AG09319 (cell line): ENCODE measurements at regions not wholly inside any gene's neighbourhood (a gene's known extent, or its start where the extent isn't known, plus 50 kb on each side); places are given as distances from the start of the nearest gene placed in this dataset.

Experiments used
- DNase-seq: peaks from one replicate; pipeline ENCODE4 v3.0.0-alpha.2; 2010; ENCODE audit warnings: low read depth; ENCODE audit errors: extremely low read depth
- CTCF ChIP-seq: IDR thresholded peaks from 2 replicates; pipeline ENCODE4 v1.5.1; 2011; ENCODE audit warnings: low read depth, mild to moderate bottlenecking, inconsistent platforms, low read length, moderate library complexity

DNA sequence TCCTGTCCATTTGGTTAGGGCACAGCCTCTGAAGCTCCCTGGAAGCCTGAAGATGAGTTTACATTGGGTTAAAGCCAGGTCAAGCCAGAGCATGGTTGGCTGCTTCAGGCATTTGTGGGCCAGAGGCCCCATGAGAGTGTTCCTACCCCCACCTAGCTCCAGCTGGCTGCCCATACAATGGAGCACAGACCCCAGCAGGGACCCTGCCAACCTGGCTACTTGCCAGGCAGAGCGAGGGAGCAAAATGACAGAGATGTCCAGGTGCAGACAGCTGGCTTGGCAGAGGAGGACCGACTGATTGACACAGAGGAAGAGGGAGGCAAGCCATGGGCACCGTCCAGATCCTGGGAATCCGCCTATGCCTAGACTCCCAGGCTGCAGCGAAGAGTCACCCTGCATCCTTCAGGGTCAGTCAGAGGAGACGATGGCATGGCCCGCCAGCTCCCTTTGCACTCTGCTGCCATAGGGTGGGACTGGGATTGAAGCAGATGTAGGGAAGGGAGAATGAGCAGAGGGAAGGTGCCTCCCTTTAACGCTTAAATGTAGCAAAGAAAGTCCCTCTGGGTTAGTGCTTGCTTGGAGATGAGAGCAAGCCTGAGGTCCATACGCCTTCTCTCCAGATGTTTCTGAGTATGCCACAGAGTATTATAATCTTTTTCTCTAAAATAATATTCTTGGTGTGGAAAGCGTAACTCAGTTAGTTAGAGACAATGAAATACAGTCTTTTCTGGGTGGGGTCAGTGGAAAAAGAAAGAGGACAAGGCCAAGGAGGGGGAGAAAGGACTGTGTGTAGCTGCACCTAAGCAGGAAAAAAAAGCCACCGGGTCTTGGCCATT lies 77.6 kb upstream of the FYN start:
- no peak for TF ChIP-seq CTCF
- DNase-seq, result no peak

DNA sequence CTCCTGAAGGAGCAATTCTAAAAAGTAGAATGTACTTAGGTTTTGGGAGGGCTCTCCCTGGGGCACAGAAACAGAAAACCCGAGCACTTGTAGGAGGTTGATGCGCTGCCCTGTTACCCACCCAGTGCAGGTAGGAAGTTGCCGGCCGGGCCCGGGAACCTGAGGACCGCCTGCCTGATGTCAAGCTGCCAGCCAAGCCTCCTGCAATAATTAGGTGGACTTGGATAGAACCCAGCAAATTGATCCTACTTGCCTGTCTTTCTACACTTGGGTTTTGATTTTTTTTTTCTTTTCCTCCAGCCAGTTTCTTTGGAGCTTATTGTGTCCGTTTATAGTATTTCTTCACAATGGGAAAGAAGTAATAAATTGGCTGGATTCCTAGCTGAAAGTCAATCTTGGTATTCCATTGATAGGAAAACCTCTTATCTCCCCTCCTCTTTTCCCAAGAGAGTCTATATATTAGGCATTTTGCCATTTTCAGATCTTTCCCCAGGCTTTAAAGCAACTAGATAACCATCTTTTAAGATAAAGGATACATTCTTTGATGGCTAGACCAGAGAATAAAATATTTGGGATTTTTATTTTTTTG lies 78.3 kb upstream of the FYN start:
- no peak for TF ChIP-seq CTCF
- DNase-seq, result no peak

DNA sequence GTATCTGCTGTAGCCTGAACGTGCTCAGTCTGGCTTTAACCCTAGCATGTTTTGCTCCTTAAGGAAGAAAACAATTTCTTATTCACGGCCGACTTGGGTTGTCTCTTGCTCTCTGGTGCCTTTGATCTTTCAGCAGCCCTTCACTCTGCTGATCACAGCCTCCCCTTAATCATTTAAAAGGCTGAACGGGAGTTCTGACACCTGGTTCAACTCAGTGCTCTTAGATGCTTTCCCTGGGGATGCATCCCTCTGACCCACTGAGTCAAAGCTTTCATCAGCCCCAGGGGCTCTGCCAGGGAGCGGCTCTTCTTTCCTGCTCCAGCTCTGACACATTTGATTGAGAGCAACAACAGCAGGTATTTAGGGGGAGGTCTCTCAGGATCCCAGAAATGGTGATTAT lies 79.0 kb upstream of the FYN start:
- no peak for TF ChIP-seq CTCF
- DNase-seq, result no peak

- TF ChIP-seq CTCF, result no peak; the same call in 1 of the 2 replicates
- DNase-seq, result no peak
Measured at GRCh38 chr6:111952821-111953540, 79.7 kb upstream of the FYN start.

GRCh38 chr6:111956098-111956497 lies 82.8 kb upstream of the FYN start:
- TF ChIP-seq CTCF, result no peak
- no peak for DNase-seq

- DNase-seq, result no peak
- no peak for TF ChIP-seq CTCF
Measured at GRCh38 chr6:111957623-111958315, 84.5 kb upstream of the FYN start.

GRCh38 chr6:111958534-111958933 lies 85.3 kb upstream of the FYN start:
- DNase-seq, result no peak
- no peak for TF ChIP-seq CTCF
